ENCODE measurements at regions not wholly inside any gene's neighbourhood (a gene's known extent, or its start where the extent isn't known, plus 50 kb on each side); places are given as distances from the start of the nearest gene placed in this dataset.

- Histone ChIP-seq H3K4me3 (ENCODE audit: low read depth in 2 of 2, low read length in 2 of 2) (no peak overlapping the region), H3K9me3 (ENCODE audit: control insufficient read depth, insufficient read depth, low read depth, low read length) (no peaks in the 10 kb centered on the region), H3K4me1 (ENCODE audit: control insufficient read depth, insufficient read depth, low read length) (no peaks in the 10 kb centered on the region), H3K36me3 (ENCODE audit: control insufficient read depth, insufficient read depth, low read length) (no peaks in the 10 kb centered on the region), H3K27ac (ENCODE audit: low read length) (no peak overlapping the region), H3K27me3 (ENCODE audit: control insufficient read depth, insufficient read depth, low read length) (peaks cover 4% of the 10 kb centered on the region; the same call in 1 of the 2 replicates)
- ChIA-PET CTCF (no interaction called here), POLR2A (no interaction called here)
- DNase-seq (ENCODE audit: low read depth, low spot score) (no peak), ATAC-seq (no peak)
- intact Hi-C loops (cut with micrococcal nuclease; ENCODE audit: unreplicated experiment) (no loop called here), in situ Hi-C loops (cut with HindIII; ENCODE audit: low pct_unique_long_range_greater_than_20kb, low sequenced_read_pairs) (no loop called here)
- TF ChIP-seq CTCF (IDR thresholded peaks at IDR 0.05) (no peak), REST (IDR thresholded peaks at IDR 0.05; ENCODE audit: insufficient read depth in 1 of 2, low read depth in 2 of 2, low read length in 1 of 2) (no peak), SIN3A (IDR thresholded peaks at IDR 0.05; ENCODE audit: borderline replicate concordance, insufficient read depth, low read depth, low read length) (no peak), POLR2AphosphoS5 (IDR thresholded peaks at IDR 0.05; ENCODE audit: low read depth, low read length) (no peak), TCF7L2 (IDR thresholded peaks at IDR 0.05; ENCODE audit: low read depth, low read length) (no peak)
- BruUV-seq (replicated peaks), result no TSS peak
Measured at GRCh38 chr7:50915621-50916020, 132.9 kb upstream of the GRB10 start.

GRCh38 chr7:50914460-50914859 is 131.8 kb upstream of the GRB10 start:
- no peak for DNase-seq (ENCODE audit: low read depth, low spot score)
- intact Hi-C loops (cut with micrococcal nuclease; ENCODE audit: unreplicated experiment), result no loop called here
- peaks cover 4% of the 10 kb centered on the region; the same call in 1 of the 2 replicates for H3K27me3 ChIP-seq (ENCODE audit: control insufficient read depth, insufficient read depth, low read length)
- TF ChIP-seq SIN3A (IDR thresholded peaks at IDR 0.05; ENCODE audit: borderline replicate concordance, insufficient read depth, low read depth, low read length), result no peak
- TF ChIP-seq CTCF (IDR thresholded peaks at IDR 0.05), result no peak
- TF ChIP-seq POLR2AphosphoS5 (IDR thresholded peaks at IDR 0.05; ENCODE audit: low read depth, low read length), result no peak
- TF ChIP-seq TCF7L2 (IDR thresholded peaks at IDR 0.05; ENCODE audit: low read depth, low read length), result no peak
- TF ChIP-seq REST (IDR thresholded peaks at IDR 0.05; ENCODE audit: insufficient read depth in 1 of 2, low read depth in 2 of 2, low read length in 1 of 2), result no peak
- no peaks in the 10 kb centered on the region for H3K4me1 ChIP-seq (ENCODE audit: control insufficient read depth, insufficient read depth, low read length)
- no peak for ATAC-seq
- H3K27ac ChIP-seq (ENCODE audit: low read length), result no peak overlapping the region
- no peak overlapping the region for H3K4me3 ChIP-seq (ENCODE audit: low read depth in 2 of 2, low read length in 2 of 2)
- no peaks in the 10 kb centered on the region for H3K9me3 ChIP-seq (ENCODE audit: control insufficient read depth, insufficient read depth, low read depth, low read length)
- POLR2A ChIA-PET, result no interaction called here
- in situ Hi-C loops (cut with HindIII; ENCODE audit: low pct_unique_long_range_greater_than_20kb, low sequenced_read_pairs), result no loop called here
- no peaks in the 10 kb centered on the region for H3K36me3 ChIP-seq (ENCODE audit: control insufficient read depth, insufficient read depth, low read length)
- BruUV-seq (replicated peaks), result no TSS peak
- CTCF ChIA-PET, result no interaction called here
